ENCODE measurements at regions not wholly inside any gene's neighbourhood (a gene's known extent, or its start where the extent isn't known, plus 50 kb on each side); places are given as distances from the start of the nearest gene placed in this dataset.
"Not testable (repeated sequence)": the region's sequence is repeated elsewhere in the genome, so short reads cannot be mapped to it uniquely, and the experiment has no call there.

DNA sequence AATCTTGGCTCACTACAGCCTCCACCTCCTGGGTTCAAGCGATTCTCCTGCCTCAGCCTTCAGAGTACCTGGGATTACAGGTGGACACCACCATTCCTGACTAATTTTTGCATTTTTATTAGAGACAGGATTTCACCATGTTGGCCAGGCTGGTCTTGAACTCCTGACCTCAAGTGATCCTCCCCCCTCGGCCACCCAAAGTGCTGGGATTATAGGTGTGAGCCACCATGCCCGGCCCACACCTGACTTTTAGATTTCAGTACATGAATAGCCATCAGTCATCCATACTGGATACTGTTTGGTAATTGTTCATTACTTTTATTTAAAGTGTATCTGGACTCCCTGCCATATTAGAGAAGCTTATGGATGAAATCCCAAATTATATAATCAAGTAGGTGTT lies 82.6 kb upstream of the DCC start:
- TF ChIP-seq CTCF (conservative IDR thresholded peaks at IDR 0.05; ENCODE audit: low read depth, low read length); EZH2 (IDR thresholded peaks at IDR 0.05; ENCODE audit: borderline replicate concordance, low read depth, low read length, poor library complexity, severe bottlenecking): not testable (repeated sequence)

Data from A673 (cell line).